Stimulated activated CD8-positive, alpha-beta memory T cell treated with anti-CD3 and anti-CD28 coated beads, Interleukin-12 subunit alpha, Interleukin-12 subunit beta, amount 100 ng/mL, for 4 hours (primary cell): ENCODE measurements at regions not wholly inside any gene's neighbourhood (a gene's known extent, or its start where the extent isn't known, plus 50 kb on each side); places are given as distances from the start of the nearest gene placed in this dataset.
"Not testable (repeated sequence)": the region's sequence is repeated elsewhere in the genome, so short reads cannot be mapped to it uniquely, and the experiment has no call there.

Experiments used
- DNase-seq: peaks from one replicate; pipeline ENCODE4 v3.0.0-alpha.2; 2020; ENCODE audit warnings: low read depth

DNA sequence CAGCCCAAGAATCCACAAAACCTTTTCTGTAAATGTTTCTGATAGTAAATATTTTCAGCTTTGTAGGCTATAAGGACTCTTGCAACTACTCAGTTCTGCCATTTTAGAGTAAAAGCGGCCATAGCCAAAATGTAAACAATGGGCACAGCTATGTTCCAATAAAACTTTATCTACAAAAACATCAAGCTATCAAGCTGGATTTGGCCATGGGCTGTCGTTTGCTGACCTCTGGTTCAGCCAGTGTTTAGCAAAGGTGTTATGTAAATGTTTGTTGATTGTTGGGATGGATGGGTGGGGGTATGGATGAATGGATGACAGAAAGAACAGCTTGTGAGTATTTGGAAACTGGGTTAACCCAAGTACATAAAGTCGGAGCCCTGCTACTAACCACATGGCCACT lies 111.1 kb upstream of the VRK1 start:
- DNase-seq, result no peak

DNA sequence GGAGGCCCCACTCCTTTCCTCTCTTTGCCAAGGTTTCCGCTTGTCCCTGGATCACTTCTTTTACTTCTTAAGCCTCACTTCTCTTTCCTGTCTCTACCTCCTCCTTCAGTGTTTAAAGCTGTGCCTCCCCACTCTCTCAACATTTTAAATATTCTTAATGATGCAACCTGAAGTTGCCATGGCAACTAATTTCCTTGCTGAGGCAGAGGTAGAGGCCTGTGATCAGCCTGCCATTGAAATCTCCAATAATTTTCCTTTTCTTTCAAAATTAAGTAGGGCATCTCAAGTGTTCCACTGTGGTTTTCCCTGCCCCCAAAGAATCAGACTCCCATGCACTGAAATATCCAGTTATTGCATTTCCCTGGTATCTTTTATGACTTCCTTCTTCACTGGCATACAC lies 108.6 kb upstream of the VRK1 start:
- DNase-seq, result no peak

DNA sequence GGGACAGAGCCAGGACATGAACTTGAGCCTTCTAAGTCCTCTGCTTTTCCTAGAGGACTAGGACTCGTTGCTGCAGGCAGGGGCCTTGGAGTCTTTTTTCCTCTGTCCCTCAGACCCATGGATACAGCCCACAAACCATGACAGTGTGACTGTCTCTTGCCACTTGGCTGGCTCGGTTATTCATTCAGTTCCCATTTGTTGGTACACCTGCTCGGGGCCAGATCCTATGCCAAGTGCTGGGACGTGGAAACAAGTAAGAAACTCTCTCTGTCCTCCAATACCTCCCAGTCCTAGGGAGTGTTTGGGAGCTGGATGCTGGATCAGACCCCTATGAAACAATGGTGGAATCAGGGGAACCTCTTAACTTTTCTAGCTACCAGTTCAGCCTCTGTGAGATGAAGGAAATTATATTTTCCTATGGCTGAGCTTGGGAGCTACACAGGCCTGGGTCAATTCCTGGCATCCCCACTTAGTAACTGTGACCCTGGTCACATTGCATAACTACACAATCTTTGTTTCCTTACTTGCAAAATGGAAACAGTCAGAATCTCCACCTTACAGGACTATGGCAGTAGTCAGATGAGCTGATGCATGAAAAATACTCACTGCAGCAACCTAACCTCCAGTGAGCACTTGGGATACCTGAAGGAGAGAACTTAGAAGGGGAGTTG lies 106.3 kb upstream of the VRK1 start:
- DNase-seq, result no peak

DNA sequence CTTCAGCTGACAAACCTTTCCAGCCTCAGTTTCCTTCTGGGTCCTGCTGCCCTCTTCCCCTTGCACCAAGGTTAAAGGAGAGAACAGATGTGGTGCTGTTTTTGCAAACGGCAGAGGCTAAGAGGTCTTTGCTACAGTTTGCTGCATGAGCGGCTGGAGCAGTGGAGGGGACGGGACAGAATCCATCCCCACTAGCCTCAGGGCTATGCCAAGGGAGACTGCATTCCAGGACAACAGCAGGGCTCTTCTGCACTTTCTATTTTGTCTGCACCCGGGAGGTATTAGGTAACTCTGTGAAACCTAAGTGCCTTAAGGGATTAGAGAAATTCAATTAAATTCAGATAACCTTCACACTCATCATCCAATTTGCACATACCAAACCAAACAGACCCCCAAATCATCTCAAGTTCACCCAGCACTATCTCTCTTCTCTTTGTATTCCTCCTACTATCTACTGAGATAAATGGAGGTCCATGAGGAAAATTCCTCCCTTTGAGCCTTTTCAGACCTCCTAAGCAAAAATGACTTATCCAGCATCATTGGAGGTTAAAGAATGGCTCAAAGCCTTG lies 103.8 kb upstream of the VRK1 start:
- no peak for DNase-seq

DNA sequence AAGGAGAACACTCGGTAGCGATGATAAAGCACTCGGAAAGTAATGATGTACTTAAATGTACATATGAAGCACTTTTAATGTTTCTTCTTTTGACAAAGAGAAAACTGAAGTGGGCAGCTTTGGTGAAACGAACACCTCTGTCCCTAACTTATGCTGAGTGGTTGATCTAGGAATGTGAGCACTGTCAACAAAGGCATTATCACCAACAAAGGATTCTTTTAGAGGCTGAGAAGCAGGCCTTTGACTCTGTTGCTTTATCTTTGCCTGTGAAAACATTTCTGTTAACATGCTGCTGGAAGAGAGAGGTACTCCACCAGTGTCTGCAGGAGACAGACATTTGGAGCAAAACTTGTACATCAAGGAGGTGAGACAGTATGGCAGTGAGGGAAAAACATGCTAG lies 103.2 kb upstream of the VRK1 start:
- no peak for DNase-seq

DNA sequence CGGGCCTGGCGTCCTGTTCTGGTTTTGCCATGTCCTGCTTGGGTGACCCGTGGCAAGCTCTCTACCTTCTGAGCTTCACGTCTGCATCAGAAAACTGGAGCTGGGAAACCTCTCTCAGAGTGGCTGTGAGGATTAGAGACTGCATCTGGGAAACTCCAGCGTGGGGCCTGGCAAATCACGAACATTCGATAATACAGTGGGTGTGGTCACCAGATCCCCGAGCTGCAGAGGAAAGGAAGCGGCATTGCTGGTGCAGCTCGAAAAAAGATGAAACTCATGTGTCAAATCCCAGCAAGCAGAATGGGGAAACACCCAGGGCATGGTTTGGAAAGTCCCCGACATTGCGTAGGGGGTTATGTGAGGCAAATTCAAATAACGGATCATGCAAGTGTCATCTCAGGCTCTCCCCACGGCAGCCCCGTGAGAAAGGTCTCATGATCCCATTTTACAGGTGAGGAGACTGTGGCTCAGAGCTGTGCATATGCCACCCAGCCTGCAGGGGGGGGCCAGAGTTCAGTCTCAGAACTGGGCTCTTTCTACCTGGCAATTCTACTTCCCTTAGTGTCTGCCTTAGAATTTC lies 98.1 kb upstream of the VRK1 start:
- no peak for DNase-seq

DNA sequence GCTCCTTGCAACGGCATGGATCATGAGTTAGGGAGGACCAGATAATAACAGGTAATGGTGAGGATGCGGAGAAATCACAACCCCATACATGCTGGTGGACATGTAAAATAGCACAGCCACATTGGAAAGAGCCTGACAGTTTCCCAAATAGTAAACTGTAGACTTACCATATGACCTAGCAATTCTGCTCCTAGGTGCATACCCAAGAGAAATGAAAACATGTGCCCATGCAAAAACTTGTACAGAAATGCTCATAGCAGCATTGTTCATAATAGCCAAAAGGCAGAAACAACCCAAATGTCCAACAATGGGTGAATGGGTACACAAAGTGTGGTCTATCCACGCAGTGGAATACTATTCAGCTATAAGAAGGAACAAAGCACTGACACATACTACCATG lies 97.5 kb upstream of the VRK1 start:
- DNase-seq, result no peak

DNA sequence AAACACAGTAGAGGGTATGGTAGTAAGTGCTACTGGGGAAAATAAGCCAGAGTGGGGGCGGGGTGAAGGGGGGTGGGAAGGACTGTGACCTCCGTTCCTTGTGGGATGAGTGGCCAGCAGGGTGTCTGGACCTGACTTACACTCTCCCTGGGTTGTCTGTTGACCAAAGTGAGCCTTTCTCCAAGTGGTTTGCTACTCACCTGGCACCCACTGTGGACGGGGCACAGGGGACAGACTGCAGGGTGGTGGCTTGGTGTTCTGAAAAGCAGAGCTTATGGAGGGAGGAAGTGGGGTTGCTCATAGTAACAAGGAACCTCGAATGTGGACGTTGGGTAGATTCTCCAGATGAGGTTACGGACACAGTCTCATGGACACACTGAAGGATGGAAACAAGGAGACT lies 94.4 kb upstream of the VRK1 start:
- no peak for DNase-seq

DNA sequence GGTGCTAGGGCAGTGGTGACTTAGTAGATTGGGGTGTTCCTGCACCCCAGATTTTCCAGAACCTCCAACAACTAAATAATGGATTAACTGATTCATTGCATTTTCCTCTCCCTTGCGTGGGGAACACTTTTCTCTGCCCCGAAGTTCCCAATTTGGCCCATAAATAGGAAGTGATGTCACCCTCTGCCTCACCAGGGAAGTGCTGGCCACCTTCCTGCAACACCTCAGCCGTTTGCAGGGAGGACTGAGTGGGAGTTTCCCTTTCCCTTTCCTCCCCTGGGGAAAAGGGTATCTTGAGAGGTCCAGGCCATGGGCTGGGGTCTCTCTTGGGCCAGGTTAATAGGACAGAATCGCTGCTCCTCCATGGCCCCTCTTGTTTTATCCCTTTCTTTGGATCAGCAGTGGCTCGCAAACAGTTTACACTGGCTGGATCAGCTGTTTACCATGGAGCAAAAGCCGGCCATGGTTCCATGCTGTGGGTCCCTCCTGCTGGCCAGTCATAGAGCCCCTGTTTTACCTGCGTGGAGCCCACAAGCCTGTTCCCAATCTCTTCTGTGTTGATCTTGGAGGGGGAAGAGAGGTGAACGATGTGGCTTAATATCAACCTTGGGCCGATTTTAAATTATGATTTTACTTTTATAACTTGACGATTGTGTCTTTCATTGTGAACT lies 91.6 kb upstream of the VRK1 start:
- no peak for DNase-seq

DNA sequence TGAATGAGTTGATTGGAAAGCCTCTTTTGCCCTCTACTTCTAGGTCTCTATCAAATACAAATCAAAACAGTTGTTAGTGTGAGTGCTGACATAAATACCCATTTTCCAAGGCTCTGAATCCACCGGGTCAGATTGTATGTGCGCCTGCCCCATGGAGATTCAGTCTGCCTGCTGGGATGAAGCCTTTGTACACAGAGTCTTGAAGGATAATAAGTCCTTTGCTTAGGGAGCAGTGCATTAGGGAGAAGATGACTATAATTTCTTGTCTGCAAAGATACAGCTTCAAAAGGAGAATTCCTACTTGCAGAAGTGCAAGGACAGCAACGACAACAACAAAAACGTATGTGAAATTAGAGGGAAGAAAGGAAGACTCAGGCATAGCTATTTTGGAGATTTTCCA lies 90.3 kb upstream of the VRK1 start:
- DNase-seq, result no peak

DNA sequence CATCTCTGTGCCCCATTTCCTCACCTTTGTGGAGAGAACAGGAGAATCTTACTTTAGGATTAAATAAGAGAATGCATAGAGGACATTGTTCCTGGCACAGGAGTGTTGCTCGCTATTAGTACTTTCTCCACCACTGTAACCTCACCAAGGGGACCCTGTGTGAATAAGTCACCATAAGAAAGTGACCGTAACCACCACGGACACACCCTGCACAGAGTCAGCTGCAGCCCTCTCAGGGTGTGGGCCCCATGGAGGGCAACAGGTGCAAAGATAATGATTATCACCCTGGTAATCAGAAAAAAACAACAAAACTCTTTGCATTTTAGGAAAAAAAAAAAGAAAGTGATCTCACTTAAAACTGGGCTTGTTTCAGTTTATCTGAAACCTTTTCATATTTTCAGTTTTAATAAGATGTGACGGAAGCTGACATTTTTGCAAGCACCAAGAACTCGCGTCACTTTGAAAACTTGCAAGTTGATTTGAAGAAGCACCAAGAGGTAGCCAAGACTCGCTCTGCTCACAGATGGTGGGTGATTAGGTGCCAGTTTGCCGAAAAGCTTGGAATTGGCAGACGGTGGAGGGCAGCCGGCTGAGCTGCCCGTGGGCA lies 87.0 kb upstream of the VRK1 start:
- no peak for DNase-seq

DNA sequence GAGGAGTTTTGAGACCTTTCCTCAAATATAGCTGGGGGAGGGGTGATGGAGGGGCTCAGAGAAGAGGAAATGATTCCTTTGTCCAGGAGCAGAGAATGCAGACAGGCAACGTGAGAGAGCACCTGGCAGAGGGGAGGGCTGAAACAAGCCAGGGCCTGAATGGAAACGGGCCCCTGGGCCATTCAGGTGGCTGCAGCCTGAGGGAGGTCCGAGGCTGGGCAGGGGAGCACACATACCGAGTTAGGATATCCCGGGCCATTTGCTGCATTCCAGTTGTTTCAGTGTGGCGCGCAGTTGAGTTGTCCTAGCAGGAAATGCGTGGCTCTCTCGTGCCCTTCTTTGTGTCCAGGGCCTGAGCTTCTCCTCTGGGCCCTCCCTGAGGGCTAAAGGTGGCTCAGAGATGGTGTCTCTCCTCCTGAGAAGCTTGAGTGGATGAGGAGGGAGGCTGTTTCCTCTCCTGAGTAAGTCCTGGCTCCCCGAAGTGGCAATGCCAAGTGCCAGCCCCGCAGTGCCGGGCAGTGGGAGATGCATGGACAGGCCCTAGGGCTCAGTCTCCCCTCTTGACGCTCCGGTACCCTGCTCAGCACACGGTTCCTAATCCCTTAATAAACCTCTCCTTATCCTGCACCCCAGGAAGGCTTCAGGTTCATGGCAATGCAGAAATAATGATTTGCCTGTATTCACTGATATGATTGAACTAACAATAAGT lies 85.5 kb upstream of the VRK1 start:
- DNase-seq, result no peak

DNA sequence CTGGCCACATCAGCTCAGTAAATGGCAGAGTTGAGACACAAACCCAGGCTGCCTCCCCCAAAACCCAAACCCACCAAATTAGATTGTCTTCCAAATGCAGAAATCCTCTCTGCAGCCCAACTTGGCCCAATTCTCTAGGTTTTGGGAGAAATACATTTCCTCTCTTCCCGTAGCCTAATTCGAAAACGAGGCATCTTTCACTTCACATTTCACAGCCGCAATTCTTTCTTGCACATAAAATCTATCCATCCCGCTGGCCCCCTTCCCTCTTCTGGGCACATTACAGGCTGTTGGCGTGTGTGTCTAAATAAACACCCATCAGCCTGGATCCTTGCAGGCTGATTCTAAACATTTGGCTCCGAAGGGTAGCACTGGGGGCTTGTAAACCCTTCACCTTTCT lies 83.8 kb upstream of the VRK1 start:
- DNase-seq, result no peak

DNA sequence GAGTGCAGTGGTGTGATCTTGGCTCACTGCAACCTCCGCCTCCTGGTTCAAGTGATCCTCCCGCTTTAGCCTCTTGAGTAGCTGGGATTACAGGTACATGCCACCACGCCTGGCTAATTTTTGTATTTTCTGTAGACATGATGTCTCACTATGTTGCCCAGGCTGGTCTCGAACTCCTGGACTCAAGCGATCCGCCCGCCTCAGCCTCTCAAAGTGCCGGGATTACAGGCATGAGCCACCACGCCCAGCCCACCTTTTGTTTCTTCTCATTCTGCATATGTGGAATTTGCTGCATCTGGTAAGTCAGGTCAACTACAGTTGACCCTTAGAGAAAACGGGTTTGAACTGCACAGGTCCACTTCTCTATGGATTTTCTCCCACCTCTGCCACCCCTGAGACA lies 82.6 kb upstream of the VRK1 start:
- DNase-seq, result not testable (repeated sequence)

DNA sequence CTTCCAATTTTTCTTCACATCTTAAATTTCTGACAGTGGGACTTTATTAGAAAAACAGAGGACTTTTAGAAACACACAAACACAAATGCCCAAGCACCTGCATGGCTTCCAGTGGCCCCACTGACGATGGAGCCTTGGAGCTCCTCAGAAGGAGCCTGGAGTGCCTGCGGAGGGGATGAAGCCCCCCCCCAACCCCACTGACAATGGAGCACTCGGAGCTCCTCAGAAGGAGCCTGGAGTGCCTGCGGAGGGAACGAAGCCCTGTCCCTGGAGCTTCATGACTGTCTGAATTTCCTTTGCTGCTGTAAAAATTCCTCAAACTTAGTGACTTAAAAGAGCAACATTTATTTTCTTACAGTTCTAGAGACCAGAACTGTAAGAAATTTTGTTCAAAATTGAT lies 80.1 kb upstream of the VRK1 start:
- DNase-seq, result no peak

DNA sequence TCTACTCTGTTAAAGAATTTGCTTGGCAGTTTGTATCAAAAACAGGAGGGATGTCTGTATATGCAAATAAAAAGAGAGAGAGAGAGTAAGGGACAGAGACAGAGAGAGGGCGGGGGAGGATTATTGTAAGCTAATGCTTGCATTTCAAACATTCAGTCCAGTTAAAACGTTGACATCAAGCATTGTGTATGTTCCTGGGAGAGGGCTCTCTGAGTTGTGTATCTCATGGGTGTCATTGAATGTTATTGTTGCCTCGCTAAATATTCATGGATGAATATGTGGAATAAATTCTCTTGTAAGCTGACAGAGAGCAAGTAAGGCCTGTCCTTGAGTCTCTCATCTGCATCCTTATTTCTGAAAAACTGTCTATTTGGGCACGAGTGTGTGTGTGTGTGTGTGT lies 78.8 kb upstream of the VRK1 start:
- DNase-seq, result no peak

DNA sequence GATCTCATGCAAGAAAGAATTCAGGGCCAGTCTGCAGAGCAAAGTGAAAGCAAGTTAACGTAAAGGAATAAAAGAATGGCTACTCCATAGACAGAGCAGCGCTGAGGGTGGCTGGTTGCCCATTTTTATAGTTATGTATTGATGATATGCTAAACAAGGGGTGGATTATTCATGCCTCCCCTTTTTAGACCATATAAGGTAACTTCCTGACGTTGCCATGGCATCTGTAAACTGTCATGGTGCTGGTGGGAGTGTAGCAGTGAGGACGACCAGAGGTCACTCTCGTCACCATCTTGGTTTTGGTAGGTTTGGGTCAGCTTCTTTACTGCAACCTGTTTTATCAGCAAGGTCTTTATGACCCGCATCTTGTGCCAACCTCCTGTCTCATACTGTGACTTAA lies 76.5 kb upstream of the VRK1 start:
- not testable (repeated sequence) for DNase-seq

DNA sequence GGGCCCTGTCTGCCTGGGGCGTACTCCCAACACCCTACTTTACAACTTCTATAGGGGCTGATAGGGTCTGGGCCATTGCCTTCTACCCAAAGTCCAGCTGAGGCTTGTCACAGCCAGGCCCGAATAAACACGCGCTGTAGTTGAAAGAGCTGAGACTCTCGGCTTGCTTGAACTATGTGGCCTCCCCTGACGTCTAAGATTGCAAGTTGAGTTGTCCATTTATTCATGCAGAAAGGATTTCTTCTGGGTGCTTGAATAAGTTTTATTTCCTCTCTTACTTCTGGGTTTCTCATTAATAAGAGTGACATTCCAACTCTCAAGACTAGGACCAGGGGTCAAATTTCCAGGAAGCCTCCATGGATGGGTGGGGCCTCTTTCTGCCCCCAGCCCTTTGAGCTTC lies 74.4 kb upstream of the VRK1 start:
- DNase-seq, result no peak

DNA sequence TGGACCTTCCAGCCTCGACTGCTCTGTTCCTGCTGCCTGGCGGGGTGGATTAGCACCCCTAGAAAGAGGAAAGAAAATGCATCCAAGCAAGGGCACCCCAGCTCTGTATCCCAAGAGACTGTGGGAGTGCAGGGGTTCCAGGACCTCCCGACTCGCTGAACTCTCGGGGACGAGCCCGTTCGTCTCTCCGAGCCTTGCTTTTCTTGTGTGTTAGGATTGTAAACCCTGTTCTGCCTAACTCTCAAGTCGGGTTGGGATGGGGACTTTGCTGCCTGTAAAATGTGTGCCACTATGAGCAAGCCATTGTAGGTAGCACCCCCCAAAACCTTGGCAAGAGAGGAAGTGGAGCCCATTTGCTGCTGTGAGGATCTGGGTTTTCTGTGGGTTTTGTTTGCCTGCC lies 73.2 kb upstream of the VRK1 start:
- no peak for DNase-seq

DNA sequence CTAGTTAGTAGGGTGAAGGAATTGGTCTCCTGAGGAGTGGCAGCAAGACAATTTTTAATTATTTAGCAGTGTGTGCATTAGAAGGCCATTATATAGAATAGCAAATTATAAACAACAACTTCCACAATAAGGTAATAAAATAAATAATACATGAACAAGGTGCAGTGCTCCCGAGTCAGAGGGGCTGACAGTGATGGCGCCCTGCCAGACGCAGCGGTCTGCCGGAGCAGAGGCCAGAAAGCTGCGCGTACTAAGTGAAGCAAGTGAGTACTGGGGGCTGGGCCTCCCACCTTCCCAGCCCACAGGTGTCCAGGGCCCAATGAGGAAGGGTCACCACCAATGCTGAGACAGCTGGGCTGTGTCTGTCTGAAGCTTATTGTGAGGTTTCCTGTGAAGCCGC lies 72.0 kb upstream of the VRK1 start:
- no peak for DNase-seq

DNA sequence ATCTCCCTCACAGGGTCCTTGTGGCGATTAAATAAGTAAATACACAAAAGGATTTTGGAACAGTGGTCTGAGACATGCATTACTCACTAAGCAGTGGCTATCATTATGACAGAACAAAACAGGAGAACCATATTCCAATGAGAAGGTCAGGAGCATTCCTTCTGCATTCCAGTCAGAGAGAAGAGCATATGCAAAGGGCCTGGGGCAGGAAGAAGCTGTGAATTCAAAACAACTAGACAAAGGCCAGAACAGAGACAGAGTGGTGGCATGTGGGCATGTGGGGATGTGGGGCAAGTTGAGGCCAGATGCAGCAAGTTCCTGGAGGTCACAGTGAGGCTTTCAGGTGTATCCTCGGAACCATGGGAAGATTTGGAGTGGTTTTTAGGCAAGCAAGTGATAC lies 70.1 kb upstream of the VRK1 start:
- DNase-seq, result no peak

DNA sequence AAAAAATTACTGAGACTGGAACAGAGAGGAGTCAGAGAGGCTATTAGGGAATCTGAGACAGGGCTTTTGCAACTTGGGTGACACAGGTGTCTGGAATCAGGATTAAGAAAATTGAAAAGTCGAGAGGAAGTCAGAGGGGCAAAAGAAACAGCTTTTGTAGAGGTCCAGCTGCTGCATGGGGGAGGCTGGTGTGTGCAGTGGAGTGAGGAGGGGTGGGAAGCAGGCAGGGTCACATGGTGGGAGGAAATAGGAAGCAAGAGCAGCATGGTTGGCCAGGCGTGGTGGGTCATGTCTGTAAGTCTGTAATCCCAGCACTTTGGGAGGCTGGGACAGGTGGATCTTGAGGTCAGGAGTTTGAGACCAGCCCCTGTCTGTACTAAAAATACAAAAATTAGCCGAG lies 69.7 kb upstream of the VRK1 start:
- DNase-seq, result no peak
